ENCODE measurements at regions not wholly inside any gene's neighbourhood (a gene's known extent, or its start where the extent isn't known, plus 50 kb on each side); places are given as distances from the start of the nearest gene placed in this dataset.

DNA sequence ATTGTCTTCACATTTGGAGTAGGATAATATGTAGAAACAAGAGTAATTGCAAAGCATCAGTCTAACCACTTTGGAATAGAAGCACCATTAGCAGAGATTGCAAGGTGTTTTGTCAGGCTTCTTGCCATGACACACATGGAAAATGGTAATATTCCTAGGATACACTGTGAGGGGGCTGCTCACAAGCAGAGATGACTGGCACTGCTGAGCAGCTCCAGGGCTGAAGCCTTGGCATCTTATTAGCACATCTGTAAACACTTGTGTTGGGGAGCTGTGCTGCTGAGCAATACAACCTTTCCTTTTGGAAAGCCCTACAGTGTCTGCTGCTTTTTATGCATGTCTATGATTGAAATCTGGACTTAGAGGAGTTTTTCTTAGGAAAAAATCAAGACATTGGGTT is 602.2 kb downstream of the XIRP2 start:
- Histone ChIP-seq H3K79me1 (ENCODE audit: low read depth, low read length) (no peaks in the 10 kb centered on the region), H2BK120ac (replicated peaks; ENCODE audit: low read depth, low read length) (no peak overlapping the region), H3K4me2 (ENCODE audit: insufficient read depth in 1 of 2, low read depth in 2 of 2, low read length in 2 of 2) (no peak overlapping the region), H3K9me3 (ENCODE audit: insufficient read depth in 2 of 2, low read depth in 1 of 2, low read length in 1 of 2) (no peaks in the 10 kb centered on the region), H2AK5ac (ENCODE audit: low read depth, low read length) (no peak overlapping the region), H3K18ac (ENCODE audit: extremely low read depth, low read length) (no peak overlapping the region), H2BK5ac (ENCODE audit: low read depth, low read length) (no peak overlapping the region), H3K14ac (ENCODE audit: insufficient read length) (no peak overlapping the region), H4K20me1 (replicated peaks in 1 of 2; ENCODE audit: control insufficient read depth in 1 of 2, insufficient read depth in 2 of 2, low read length in 2 of 2) (no peaks in the 10 kb centered on the region), H3K4me3 (ENCODE audit: extremely low read depth in 1 of 4, insufficient read depth in 2 of 4, low read depth in 3 of 4, low read length in 4 of 4) (no peak overlapping the region), H3K27me3 (replicated peaks in 1 of 4; ENCODE audit: control insufficient read depth in 3 of 4, extremely low read depth in 1 of 4, insufficient read depth in 3 of 4, low read length in 3 of 4) (no peaks in the 10 kb centered on the region), H3K27ac (ENCODE audit: low read depth, low read length) (no peak overlapping the region), H3K4ac (replicated peaks; ENCODE audit: insufficient read length, low read depth, low read length) (no peak overlapping the region), H2AFZ (ENCODE audit: low read length) (no peak overlapping the region), H2BK15ac (ENCODE audit: low read length) (no peak overlapping the region), H4K91ac (replicated peaks; ENCODE audit: insufficient read length, low read length) (no peak overlapping the region), H3K36me3 (ENCODE audit: control insufficient read depth in 2 of 4, insufficient read depth in 4 of 4, low read length in 3 of 4) (peaks cover 0 to 3% (median 0%) of the 10 kb centered on the region in 4 experiments; a peak in 2 of 8 replicates), H4K8ac (ENCODE audit: extremely low read depth, insufficient read depth, low read length) (no peak overlapping the region), H2BK20ac (ENCODE audit: low read length) (no peak overlapping the region), H3K56ac (replicated peaks; ENCODE audit: insufficient read length, low read depth, low read length) (no peak overlapping the region), H3K79me2 (ENCODE audit: control insufficient read depth in 1 of 2, insufficient read depth in 2 of 2, low read length in 2 of 2) (peaks cover 0 to 20% of the 10 kb centered on the region in 2 experiments; a peak in 2 of 4 replicates), H3K23ac (ENCODE audit: insufficient read length) (no peak overlapping the region), H4K5ac (ENCODE audit: insufficient read length, low read depth, low read length) (no peak overlapping the region), H2BK12ac (ENCODE audit: low read depth, low read length) (no peak overlapping the region), H3K9ac (replicated peaks in 1 of 4; ENCODE audit: extremely low read depth in 1 of 4, low read depth in 3 of 4, low read length in 3 of 4) (no peak overlapping the region), H3K4me1 (replicated peaks in 1 of 4; ENCODE audit: control insufficient read depth in 3 of 4, insufficient read depth in 4 of 4, low read length in 3 of 4) (no peaks in the 10 kb centered on the region), H3K23me2 (ENCODE audit: low read depth, low read length) (no peaks in the 10 kb centered on the region)
- no peak for FAIRE-seq
- ChIA-PET CTCF (ENCODE audit: partially characterized antibody) (interaction anchor here (1.1 to 1.4 kb wide), 2 partner anchors 9 to 99 kb away, joined by 3 read pairs; no protein-coding TSS in a partner anchor), POLR2A (ENCODE audit: partially characterized antibody) (no interaction called here)
- DNase-seq (ENCODE audit: low read depth in 1 of 2, low spot score in 2 of 2), result no peak
- TF ChIP-seq, protein P1, sequence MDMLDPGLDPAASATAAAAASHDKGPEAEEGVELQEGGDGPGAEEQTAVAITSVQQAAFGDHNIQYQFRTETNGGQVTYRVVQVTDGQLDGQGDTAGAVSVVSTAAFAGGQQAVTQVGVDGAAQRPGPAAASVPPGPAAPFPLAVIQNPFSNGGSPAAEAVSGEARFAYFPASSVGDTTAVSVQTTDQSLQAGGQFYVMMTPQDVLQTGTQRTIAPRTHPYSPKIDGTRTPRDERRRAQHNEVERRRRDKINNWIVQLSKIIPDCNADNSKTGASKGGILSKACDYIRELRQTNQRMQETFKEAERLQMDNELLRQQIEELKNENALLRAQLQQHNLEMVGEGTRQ (IDR thresholded peaks at IDR 0.05; ENCODE audit: low read length), result no peak
- TF ChIP-seq POLR2AphosphoS5 (IDR thresholded peaks at IDR 0.05; ENCODE audit: low read depth, low read length) (no peak), SIX5 (IDR thresholded peaks at IDR 0.05; ENCODE audit: low read depth, low read length) (no peak), PHF8 (conservative IDR thresholded peaks at IDR 0.05; ENCODE audit: low read depth, low read length) (no peak), TAF7 (optimal IDR thresholded peaks at IDR 0.05; ENCODE audit: borderline replicate concordance, low read depth, low read length) (no peak), RAD21 (IDR thresholded peaks at IDR 0.05 in 1 of 2, conservative IDR thresholded peaks at IDR 0.05 in 1 of 2; ENCODE audit: low read depth in 2 of 2, low read length in 2 of 2) (no peak), YY1 (IDR thresholded peaks at IDR 0.05; ENCODE audit: low read depth, low read length) (no peak), POU5F1 (IDR thresholded peaks at IDR 0.05; ENCODE audit: low read depth, low read length) (no peak), RBBP5 (IDR thresholded peaks at IDR 0.05; ENCODE audit: borderline replicate concordance, low read depth, low read length) (no peak), KDM5A (IDR thresholded peaks at IDR 0.05; ENCODE audit: low read length) (no peak), JUN (IDR thresholded peaks at IDR 0.05; ENCODE audit: low read depth, low read length) (no peak), SRF (IDR thresholded peaks at IDR 0.05; ENCODE audit: low read depth, low read length) (no peak)
- TF ChIP-seq, protein P2, sequence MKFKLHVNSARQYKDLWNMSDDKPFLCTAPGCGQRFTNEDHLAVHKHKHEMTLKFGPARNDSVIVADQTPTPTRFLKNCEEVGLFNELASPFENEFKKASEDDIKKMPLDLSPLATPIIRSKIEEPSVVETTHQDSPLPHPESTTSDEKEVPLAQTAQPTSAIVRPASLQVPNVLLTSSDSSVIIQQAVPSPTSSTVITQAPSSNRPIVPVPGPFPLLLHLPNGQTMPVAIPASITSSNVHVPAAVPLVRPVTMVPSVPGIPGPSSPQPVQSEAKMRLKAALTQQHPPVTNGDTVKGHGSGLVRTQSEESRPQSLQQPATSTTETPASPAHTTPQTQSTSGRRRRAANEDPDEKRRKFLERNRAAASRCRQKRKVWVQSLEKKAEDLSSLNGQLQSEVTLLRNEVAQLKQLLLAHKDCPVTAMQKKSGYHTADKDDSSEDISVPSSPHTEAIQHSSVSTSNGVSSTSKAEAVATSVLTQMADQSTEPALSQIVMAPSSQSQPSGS (IDR thresholded peaks at IDR 0.05; ENCODE audit: low read length), result no peak
